Cerebellar nuclear complex (tissue), 1 donor: ENCODE measurements at regions not wholly inside any gene's neighbourhood (a gene's known extent, or its start where the extent isn't known, plus 50 kb on each side); places are given as distances from the start of the nearest gene placed in this dataset.
"Not testable (repeated sequence)": the region's sequence is repeated elsewhere in the genome, so short reads cannot be mapped to it uniquely, and the experiment has no call there.

Experiments
- DNase-seq, 2 experiments: peaks; one replicate each; lab custom pipeline; 2025; lab: John Stamatoyannopoulos, UW

- no peak for DNase-seq
Observed at GRCh38 chr2:138389063-138389462, 112.5 kb upstream of the SPOPL start.

GRCh38 chr2:138390316-138390945 is 111.1 kb upstream of the SPOPL start:
- no peak for DNase-seq

GRCh38 chr2:138391946-138392345 is 109.6 kb upstream of the SPOPL start:
- DNase-seq: no peak

GRCh38 chr2:138395565-138396306 is 105.8 kb upstream of the SPOPL start:
- no peak for DNase-seq

- DNase-seq: no peak
Observed at GRCh38 chr2:138396843-138397242, 104.7 kb upstream of the SPOPL start.

- no peak for DNase-seq
Observed at GRCh38 chr2:138403431-138403927, 98.1 kb upstream of the SPOPL start.

- DNase-seq: no peak
Observed at GRCh38 chr2:138414014-138414413, 87.6 kb upstream of the SPOPL start.

GRCh38 chr2:138415985-138416384 is 85.6 kb upstream of the SPOPL start:
- DNase-seq: no peak

GRCh38 chr2:138418453-138418852 is 83.1 kb upstream of the SPOPL start:
- DNase-seq: no peak

- no peak for DNase-seq
Observed at GRCh38 chr2:138421315-138421970, 80.1 kb upstream of the SPOPL start.

GRCh38 chr2:138421971-138422335 is 79.6 kb upstream of the SPOPL start:
- no peak for DNase-seq

- DNase-seq: no peak
Observed at GRCh38 chr2:138423198-138423597, 78.4 kb upstream of the SPOPL start.

- no peak for DNase-seq
Observed at GRCh38 chr2:138423745-138424144, 77.8 kb upstream of the SPOPL start.

- no peak for DNase-seq
Observed at GRCh38 chr2:138424436-138425140, 77.0 kb upstream of the SPOPL start.

- DNase-seq: not testable (repeated sequence)
Observed at GRCh38 chr2:138426116-138426515, 75.5 kb upstream of the SPOPL start.

- no peak for DNase-seq
Observed at GRCh38 chr2:138428710-138429440, 72.7 kb upstream of the SPOPL start.

- DNase-seq: no peak
Observed at GRCh38 chr2:138430181-138430580, 71.4 kb upstream of the SPOPL start.

- no peak for DNase-seq
Observed at GRCh38 chr2:138432971-138433370, 68.6 kb upstream of the SPOPL start.

- no peak for DNase-seq
Observed at GRCh38 chr2:138433995-138434951, 67.3 kb upstream of the SPOPL start.

GRCh38 chr2:138435701-138436100 is 65.9 kb upstream of the SPOPL start:
- DNase-seq: no peak

GRCh38 chr2:138439733-138440132 is 61.8 kb upstream of the SPOPL start:
- DNase-seq: no peak
